Medulla oblongata (tissue), 1 donor: ENCODE measurements at regions not wholly inside any gene's neighbourhood (a gene's known extent, or its start where the extent isn't known, plus 50 kb on each side); places are given as distances from the start of the nearest gene placed in this dataset.

ENCODE experiments used
- DNase-seq: peaks from one replicate; pipeline ENCODE4 v3.0.0-alpha.2; 2015; ENCODE audit errors: extremely low spot score

- no peak for DNase-seq
Measured at GRCh38 chr5:74916831-74917710, 50.9 kb upstream of the FAM169A start.
